UCSD-AML1 (cell line): ENCODE measurements at regions not wholly inside any gene's neighbourhood (a gene's known extent, or its start where the extent isn't known, plus 50 kb on each side); places are given as distances from the start of the nearest gene placed in this dataset.

Source experiments
- DNase-seq: peaks from one replicate; lab custom pipeline; 2025; ENCODE audit not compliant: unreplicated experiment; lab: John Stamatoyannopoulos, UW

DNA sequence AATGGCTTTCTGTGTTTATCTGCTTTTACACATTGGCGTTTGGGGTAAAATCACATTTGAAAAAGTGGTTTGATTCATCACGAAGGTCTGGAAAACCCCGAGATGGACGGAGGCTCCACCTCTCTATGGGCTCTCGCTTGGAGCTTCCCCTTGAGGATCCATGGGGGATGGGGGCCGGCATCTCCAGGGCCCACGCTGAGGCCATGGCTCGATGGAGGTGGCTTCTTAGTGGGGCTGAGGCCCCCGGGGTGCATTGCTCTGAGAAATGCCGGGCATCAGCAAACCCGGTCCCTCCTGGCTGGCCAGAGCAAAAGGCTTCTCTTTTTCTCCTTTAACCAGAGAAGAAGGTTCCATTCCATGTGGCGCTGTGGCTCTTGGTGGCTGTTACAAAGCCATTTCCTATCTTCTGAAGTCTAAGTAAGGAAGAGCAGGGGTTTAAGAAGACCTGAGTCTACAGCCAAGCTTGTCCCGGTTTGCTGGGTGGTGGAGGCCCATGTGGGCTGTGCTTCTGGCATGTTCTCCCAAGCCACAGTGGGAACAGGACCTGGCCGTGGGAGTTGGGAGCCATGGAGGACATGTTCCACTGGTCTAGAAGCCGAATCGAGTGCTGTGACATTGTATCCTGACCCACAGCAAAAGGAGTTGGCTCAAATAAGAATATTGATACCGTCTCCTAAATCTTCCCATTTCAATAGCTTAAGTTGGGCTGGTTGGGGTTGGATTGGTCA, 243.5 kb upstream of the PITRM1 start:
- DNase-seq = no peak

DNA sequence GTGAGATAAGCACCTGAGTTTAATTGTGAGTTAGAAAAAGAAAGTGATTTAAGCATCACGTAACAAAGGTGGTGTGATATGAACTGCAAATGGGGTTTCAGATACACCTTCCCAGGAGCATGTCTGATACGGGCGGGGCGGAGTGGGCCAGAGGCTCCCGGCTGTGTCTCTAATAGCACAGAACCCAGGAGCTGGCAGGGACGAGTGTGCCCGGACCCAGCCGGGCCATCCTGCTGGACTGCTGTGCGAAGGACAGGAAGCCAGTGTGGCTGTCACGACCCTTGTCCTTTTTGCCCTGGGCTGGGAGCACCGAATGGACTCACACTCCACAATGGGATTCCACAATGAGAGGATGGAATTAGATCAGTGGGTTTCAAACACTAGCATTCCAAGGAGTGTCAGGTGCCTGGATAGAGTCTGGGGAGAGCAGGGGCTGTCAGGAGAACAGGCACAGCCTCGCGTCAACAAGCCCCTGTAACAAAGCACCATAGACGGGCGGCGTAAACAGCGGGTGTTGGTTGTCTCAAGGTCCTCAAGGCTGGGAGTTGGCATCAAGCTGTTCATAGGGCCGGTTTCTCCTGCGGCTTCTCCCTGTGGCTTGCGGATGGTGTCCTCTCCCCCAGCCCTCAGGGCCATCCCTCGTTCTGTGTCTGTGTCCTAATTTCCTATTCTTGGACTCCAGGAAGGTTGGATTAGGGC, 242.6 kb upstream of the PITRM1 start:
- DNase-seq = no peak

DNA sequence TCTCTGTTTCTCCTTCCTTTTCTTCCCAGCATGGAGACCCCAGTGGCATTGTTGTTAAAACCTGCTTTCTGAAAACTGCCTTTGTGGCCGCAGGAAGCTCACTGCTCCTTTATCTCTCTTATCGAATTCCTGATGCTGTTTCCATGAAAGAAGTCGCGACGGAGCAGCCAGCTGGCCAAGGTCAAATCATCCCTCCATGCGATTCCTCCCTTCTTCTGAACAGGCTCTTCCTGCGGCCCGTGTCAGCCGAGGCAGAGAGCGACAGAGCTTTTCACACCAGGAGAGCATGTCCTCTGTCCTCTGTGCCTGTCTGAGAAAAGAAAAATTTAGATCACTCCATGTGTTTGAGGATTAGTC, 242.1 kb upstream of the PITRM1 start:
- no peak for DNase-seq

- no peak for DNase-seq
Observed at GRCh38 chr10:3413937-3414666, 241.5 kb upstream of the PITRM1 start.

- no peak for DNase-seq
Observed at GRCh38 chr10:3412646-3413045, 240.1 kb upstream of the PITRM1 start.

- DNase-seq = no peak
Observed at GRCh38 chr10:3412071-3412582, 239.5 kb upstream of the PITRM1 start.

DNA sequence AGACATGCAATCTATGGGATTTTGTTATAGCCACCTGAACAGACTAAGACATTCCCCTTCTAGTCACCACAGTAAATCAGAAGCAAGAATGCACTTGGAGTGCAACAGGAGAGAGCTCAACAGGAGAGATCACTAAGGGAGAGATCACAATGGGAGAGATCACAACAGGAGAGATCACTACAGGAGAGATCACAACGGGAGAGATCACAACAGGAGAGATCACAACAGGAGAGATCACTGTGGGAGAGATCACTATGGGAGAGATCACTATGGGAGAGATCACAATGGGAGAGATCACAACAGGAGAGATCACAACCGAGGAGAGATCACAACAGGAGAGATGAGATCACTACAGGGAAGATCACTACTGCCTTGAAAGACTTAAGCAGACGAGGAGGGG, 238.5 kb upstream of the PITRM1 start:
- no peak for DNase-seq

GRCh38 chr10:3409928-3410327, 237.3 kb upstream of the PITRM1 start:
- no peak for DNase-seq

- DNase-seq = no peak
Observed at GRCh38 chr10:3408603-3409365, 236.2 kb upstream of the PITRM1 start.

DNA sequence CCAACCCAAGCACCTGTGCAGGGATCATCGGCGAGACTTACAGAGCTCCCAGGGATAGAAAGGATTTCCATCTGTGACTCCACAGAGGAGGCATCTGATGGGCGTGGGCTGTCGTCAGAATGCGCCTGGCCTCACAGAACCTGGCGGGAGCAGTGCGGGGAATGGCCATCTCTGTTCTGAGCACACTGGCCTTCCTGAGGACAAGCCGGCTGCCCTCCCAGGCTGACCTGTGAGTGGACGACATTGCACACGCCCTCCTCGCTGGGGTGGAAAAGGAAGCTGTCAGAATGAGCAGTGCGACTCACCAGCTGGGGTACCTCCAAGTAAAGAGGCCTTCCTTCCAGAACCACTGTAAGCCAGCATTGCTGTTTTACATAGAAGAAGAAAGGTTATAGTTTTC, 234.6 kb upstream of the PITRM1 start:
- DNase-seq = no peak

DNA sequence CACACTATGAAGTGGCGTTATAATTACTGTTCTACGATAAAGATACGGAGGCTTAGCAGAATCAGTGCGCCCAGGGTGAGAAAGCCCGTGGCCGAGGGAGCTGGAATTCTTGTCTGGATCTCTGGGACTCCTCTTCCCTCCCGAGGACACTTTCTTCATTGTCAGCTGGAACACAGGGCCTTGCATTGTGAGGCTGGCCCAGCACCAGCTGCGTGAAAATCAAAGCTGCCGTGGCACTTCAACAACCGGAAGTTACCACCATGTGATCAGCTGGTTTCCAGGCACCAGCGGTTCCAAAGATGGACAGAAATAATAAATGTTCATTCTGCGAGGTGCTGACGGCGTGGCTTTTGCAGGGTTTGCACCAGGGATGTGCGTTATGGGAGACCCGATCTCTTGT, 234.0 kb upstream of the PITRM1 start:
- no peak for DNase-seq

GRCh38 chr10:3404381-3404780, 231.8 kb upstream of the PITRM1 start:
- no peak for DNase-seq

DNA sequence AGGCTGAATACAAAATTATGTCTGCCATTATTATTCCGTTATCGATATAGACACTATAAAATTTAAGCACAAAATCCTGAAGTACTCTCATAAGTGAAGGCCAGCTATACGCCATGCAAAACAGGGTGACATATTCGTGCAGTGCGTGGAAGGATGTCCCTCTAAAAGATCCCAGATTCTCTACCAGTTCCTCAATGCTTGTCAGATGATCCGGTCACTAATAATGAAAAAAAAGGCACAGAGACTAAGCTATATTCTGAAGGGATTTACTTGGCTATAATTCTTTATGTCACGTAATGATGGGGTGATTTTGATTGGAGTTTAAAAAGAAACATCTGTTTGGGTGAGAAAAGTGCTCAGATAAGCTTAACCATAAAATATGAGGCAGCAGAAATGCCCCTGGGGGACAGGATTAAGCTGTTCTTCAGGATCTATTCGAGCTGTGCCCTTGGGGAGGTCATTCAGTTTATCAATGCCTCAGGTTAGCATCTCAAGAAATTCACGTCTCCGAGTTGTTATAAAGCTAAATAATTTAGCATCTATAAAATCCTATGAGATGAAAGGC, 229.7 kb upstream of the PITRM1 start:
- no peak for DNase-seq

DNA sequence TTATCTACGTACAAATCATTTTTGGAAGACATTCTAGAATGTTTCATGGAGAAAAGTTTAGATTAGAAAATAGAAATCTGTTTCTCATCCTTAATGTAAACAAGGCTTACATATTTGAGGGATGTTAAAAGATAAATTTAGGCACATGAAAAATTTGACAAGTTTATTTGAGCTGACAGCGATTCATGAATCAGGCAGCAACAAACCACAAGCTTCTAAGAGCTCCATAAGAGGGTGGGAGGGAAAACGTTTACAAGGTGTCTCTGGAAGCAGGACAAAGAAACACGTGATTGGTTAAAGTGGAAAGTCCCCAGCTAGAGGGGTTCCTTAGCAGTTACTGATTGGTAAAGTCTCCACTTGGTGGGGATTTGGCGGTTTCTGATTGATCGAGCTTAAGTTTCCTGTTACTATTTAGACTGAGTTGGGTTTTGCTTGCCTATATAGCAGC, 228.9 kb upstream of the PITRM1 start:
- no peak for DNase-seq

- no peak for DNase-seq
Observed at GRCh38 chr10:3400348-3400747, 227.8 kb upstream of the PITRM1 start.

DNA sequence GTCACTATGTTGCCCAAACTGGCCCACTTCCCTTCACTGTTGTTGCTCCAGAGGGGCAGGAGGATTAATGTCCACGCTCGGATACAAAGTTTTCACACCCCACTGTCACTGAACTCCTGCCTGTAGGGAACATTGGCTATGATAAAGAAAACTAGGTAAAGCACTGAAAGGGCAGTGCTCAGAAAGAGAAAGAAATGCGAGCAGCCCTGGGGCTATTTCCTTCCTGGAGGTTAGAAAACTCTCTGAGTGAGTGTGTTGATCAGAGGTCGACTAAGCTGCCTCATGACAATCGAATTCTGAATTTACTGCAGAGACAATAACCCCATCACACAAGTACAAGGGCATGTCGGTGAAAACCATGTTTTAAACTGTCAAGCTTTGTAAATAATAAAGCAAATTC, 227.2 kb upstream of the PITRM1 start:
- no peak for DNase-seq

DNA sequence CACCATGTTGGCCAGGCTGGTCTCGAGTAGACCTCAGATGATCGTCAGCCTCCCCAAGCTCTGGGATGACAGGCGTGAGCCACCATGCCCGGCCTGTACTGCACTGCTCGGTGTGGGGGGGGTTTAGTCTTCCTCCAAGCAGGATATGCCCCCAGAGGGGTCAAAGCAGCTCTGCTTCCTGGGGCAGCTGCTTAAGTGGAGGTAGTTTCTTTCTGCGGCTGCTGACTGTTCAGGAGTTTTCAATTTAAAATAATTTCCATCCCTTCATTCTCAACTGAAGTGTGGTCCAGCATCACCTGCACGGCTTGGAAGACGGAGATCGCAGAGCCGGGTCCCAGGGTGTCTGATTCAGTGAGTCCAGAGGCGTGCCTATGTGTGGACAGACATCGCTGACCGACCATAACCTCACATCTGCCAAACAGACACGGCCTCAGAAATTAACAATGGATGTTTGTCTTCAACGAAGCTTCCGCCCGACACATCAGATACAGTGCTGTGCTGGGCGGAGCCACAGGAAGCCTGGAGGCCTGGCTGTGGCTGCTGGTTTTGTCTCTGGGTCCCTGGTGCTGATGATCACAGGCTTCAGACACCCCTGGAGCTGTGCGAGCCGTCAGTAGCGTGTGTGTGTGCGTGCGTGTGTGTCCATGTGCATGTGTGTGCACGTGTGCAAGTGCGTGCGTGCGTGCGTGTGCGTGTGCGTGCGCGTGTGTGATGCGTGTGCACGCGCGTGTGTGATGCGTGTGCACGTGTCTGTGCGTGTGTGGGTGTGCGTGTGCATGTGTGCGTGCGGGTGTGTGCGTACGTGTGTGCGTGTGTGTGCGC, 226.5 kb upstream of the PITRM1 start:
- no peak for DNase-seq

DNA sequence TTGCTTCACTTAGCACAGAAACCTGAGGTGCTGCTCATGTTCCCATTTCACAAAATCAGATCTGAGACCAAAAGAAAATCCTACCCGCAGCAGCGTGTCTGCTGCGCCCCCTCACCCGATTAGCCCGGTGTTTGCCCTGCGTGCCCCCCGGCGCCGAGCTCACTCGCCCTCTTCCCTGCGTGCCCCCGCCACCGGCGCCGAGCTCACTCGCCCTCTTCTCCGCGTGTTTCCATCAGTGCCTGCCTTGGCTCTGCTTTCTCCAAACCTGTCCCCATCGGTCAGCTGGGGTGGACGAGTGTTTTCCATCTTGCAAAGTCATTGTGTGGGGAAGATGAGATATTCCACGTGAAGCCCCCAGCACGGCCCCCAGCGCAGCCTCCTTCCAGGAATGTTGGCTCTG, 225.3 kb upstream of the PITRM1 start:
- DNase-seq = no peak

GRCh38 chr10:3397231-3397630, 224.6 kb upstream of the PITRM1 start:
- DNase-seq = no peak

GRCh38 chr10:3396116-3396515, 223.5 kb upstream of the PITRM1 start:
- DNase-seq = no peak
